Mesendoderm (in vitro differentiated cells): ENCODE measurements at regions not wholly inside any gene's neighbourhood (a gene's known extent, or its start where the extent isn't known, plus 50 kb on each side); places are given as distances from the start of the nearest gene placed in this dataset.

Experiments
- DNase-seq: peaks from one replicate; pipeline ENCODE4 v3.0.0; 2013
- H2AK5ac ChIP-seq: 2 replicates; pipeline ENCODE4 v1.6.1; 2013; ENCODE audit warnings: low read length, inconsistent platforms
- H2BK120ac ChIP-seq: 2 replicates; pipeline ENCODE4 v1.6.1; 2013; ENCODE audit warnings: low read depth, mild to moderate bottlenecking, low read length, moderate library complexity, mixed read lengths
- H2BK15ac ChIP-seq: replicated peaks from 2 replicates; pipeline ENCODE4 v1.6.1; 2013; ENCODE audit warnings: low read depth, mild to moderate bottlenecking, moderate library complexity
- H2BK5ac ChIP-seq: 2 replicates; pipeline ENCODE4 v1.6.1; 2013; ENCODE audit warnings: low read length, inconsistent platforms
- H3K18ac ChIP-seq: 2 replicates; pipeline ENCODE4 v1.6.1; 2013; ENCODE audit warnings: mild to moderate bottlenecking, low read length, mixed read lengths
- H3K23ac ChIP-seq: one replicate; pipeline ENCODE4 v1.6.1; 2013; ENCODE audit warnings: low read length
- H3K27ac ChIP-seq: 2 replicates; pipeline ENCODE4 v1.5.1; 2013; ENCODE audit warnings: low read depth, mild to moderate bottlenecking, inconsistent platforms, low read length, moderate library complexity
- H3K27me3 ChIP-seq: 2 replicates; pipeline ENCODE4 v1.6.1; 2013; ENCODE audit warnings: low read length, control low read depth, mild to moderate bottlenecking, inconsistent platforms; ENCODE audit not compliant: insufficient read depth, poor library complexity
- H3K36me3 ChIP-seq: 2 replicates; pipeline ENCODE4 v1.6.1; 2013; ENCODE audit warnings: low read length, inconsistent platforms; ENCODE audit not compliant: control insufficient read depth, insufficient read depth
- H3K4ac ChIP-seq: one replicate; pipeline ENCODE4 v1.6.1; 2013; ENCODE audit warnings: low read depth, mild to moderate bottlenecking, low read length, moderate library complexity
- H3K4me1 ChIP-seq: 2 replicates; pipeline ENCODE4 v1.6.1; 2013; ENCODE audit warnings: low read depth, low read length, inconsistent platforms; ENCODE audit not compliant: control insufficient read depth
- H3K4me2 ChIP-seq: 2 replicates; pipeline ENCODE4 v1.6.1; 2013; ENCODE audit warnings: low read length
- H3K4me3 ChIP-seq: 2 replicates; pipeline ENCODE4 v1.5.1; 2013; ENCODE audit warnings: mild to moderate bottlenecking, low read length
- H3K56ac ChIP-seq: one replicate; pipeline ENCODE4 v1.6.1; 2013; ENCODE audit warnings: low read length
- H3K79me1 ChIP-seq: 2 replicates; pipeline ENCODE4 v1.6.1; 2013; ENCODE audit warnings: low read length, inconsistent platforms
- H3K79me2 ChIP-seq: 2 replicates; pipeline ENCODE4 v1.6.1; 2013; ENCODE audit warnings: mild to moderate bottlenecking, low read length; ENCODE audit not compliant: control insufficient read depth, insufficient read depth
- H3K9ac ChIP-seq: 2 replicates; pipeline ENCODE4 v1.6.1; 2013; ENCODE audit warnings: low read length, inconsistent platforms
- H4K5ac ChIP-seq: one replicate; pipeline ENCODE4 v1.6.1; 2013; ENCODE audit warnings: low read length
- H4K8ac ChIP-seq: one replicate; pipeline ENCODE4 v1.6.1; 2013; ENCODE audit warnings: low read depth, mild to moderate bottlenecking, control low read depth, low read length, moderate library complexity
- WGBS: extraction: QIAGEN DNeasy Blood & Tissue Kit; methylation state at CpG from one replicate; pipeline ENCODE4 v1.1.7; 2013; ENCODE audit warnings: low lambda C conversion rate, missing lambda C conversion rate; ENCODE audit not compliant: insufficient coverage; ENCODE audit errors: extremely low coverage; 5-methylcytosine and 5-hydroxymethylcytosine counted together

- Histone ChIP-seq H3K4ac (no peak overlapping the region), H3K4me1 (no peaks in the 10 kb centered on the region), H3K23ac (no peak overlapping the region), H4K5ac (no peak overlapping the region), H3K36me3 (no peaks in the 10 kb centered on the region), H2BK5ac (no peak overlapping the region), H3K4me3 (no peak overlapping the region), H3K27me3 (no peaks in the 10 kb centered on the region), H3K79me2 (no peaks in the 10 kb centered on the region), H4K8ac (no peak overlapping the region), H3K56ac (no peak overlapping the region), H3K27ac (no peak overlapping the region), H3K18ac (no peak overlapping the region), H3K4me2 (no peak overlapping the region), H2BK120ac (no peak overlapping the region), H2BK15ac (no peak overlapping the region), H3K79me1 (no peaks in the 10 kb centered on the region), H3K9ac (no peak overlapping the region), H2AK5ac (no peak overlapping the region)
- DNase-seq: no peak
- WGBS: no CpG with 5 or more reads among the region's 1 CpG
These were observed 906.9 kb downstream of the ADGRL2 start for GRCh38 chr1:82707681-82708080.

- Histone ChIP-seq H3K18ac (no peak overlapping the region), H4K8ac (no peak overlapping the region), H2BK120ac (no peak overlapping the region), H3K23ac (no peak overlapping the region), H3K4me1 (no peaks in the 10 kb centered on the region), H3K27ac (no peak overlapping the region), H3K36me3 (no peaks in the 10 kb centered on the region), H3K79me2 (no peaks in the 10 kb centered on the region), H3K4me3 (no peak overlapping the region), H3K4me2 (no peak overlapping the region), H4K5ac (no peak overlapping the region), H3K4ac (no peak overlapping the region), H2AK5ac (no peak overlapping the region), H3K56ac (no peak overlapping the region), H2BK15ac (no peak overlapping the region), H2BK5ac (no peak overlapping the region), H3K27me3 (no peaks in the 10 kb centered on the region), H3K79me1 (no peaks in the 10 kb centered on the region), H3K9ac (no peak overlapping the region)
- no CpG with 5 or more reads among the region's 2 CpGs for whole genome bisulfite sequencing
- no peak for DNase-seq
These were observed 906.0 kb downstream of the ADGRL2 start for GRCh38 chr1:82706741-82707140.

- no peaks in the 10 kb centered on the region for H3K79me2 ChIP-seq
- H3K9ac ChIP-seq: no peak overlapping the region
- no peak overlapping the region for H3K4ac ChIP-seq
- H3K79me1 ChIP-seq: no peaks in the 10 kb centered on the region
- no peak overlapping the region for H3K4me3 ChIP-seq
- H2BK5ac ChIP-seq: no peak overlapping the region
- H4K8ac ChIP-seq: no peak overlapping the region
- no peaks in the 10 kb centered on the region for H3K36me3 ChIP-seq
- no peaks in the 10 kb centered on the region for H3K4me1 ChIP-seq
- H3K27me3 ChIP-seq: no peaks in the 10 kb centered on the region
- no peak overlapping the region for H3K18ac ChIP-seq
- no peak overlapping the region for H2BK120ac ChIP-seq
- H2AK5ac ChIP-seq: no peak overlapping the region
- no peak for DNase-seq
- H2BK15ac ChIP-seq: no peak overlapping the region
- H3K56ac ChIP-seq: no peak overlapping the region
- H3K27ac ChIP-seq: no peak overlapping the region
- H3K23ac ChIP-seq: no peak overlapping the region
- no peak overlapping the region for H4K5ac ChIP-seq
- no peak overlapping the region for H3K4me2 ChIP-seq
These were observed 904.2 kb downstream of the ADGRL2 start for GRCh38 chr1:82704966-82705365.

- Histone ChIP-seq H3K79me1 (no peaks in the 10 kb centered on the region), H4K5ac (no peak overlapping the region), H3K18ac (no peak overlapping the region), H2BK120ac (no peak overlapping the region), H3K4me1 (no peaks in the 10 kb centered on the region), H3K56ac (no peak overlapping the region), H3K27me3 (no peaks in the 10 kb centered on the region), H3K27ac (no peak overlapping the region), H3K4me2 (no peak overlapping the region), H2BK5ac (no peak overlapping the region), H3K4ac (no peak overlapping the region), H2BK15ac (no peak overlapping the region), H3K9ac (no peak overlapping the region), H3K36me3 (no peaks in the 10 kb centered on the region), H3K23ac (no peak overlapping the region), H4K8ac (no peak overlapping the region), H3K4me3 (no peak overlapping the region), H3K79me2 (no peaks in the 10 kb centered on the region), H2AK5ac (no peak overlapping the region)
- DNase-seq: no peak
- no CpG with 5 or more reads among the region's 3 CpGs for WGBS
These were observed 903.7 kb downstream of the ADGRL2 start for GRCh38 chr1:82704393-82704792.

- H3K36me3 ChIP-seq: no peaks in the 10 kb centered on the region
- H3K18ac ChIP-seq: no peak overlapping the region
- H4K5ac ChIP-seq: no peak overlapping the region
- H3K27ac ChIP-seq: no peak overlapping the region
- no peak overlapping the region for H3K4ac ChIP-seq
- H4K8ac ChIP-seq: no peak overlapping the region
- no peak overlapping the region for H2BK5ac ChIP-seq
- H3K27me3 ChIP-seq: no peaks in the 10 kb centered on the region
- no peaks in the 10 kb centered on the region for H3K4me1 ChIP-seq
- no peak overlapping the region for H3K23ac ChIP-seq
- H3K4me3 ChIP-seq: no peak overlapping the region
- no peak overlapping the region for H3K4me2 ChIP-seq
- H3K79me1 ChIP-seq: no peaks in the 10 kb centered on the region
- H3K56ac ChIP-seq: no peak overlapping the region
- H2BK15ac ChIP-seq: no peak overlapping the region
- H2AK5ac ChIP-seq: no peak overlapping the region
- H3K9ac ChIP-seq: no peak overlapping the region
- H2BK120ac ChIP-seq: no peak overlapping the region
- no peak for DNase-seq
- no peaks in the 10 kb centered on the region for H3K79me2 ChIP-seq
These were observed 903.2 kb downstream of the ADGRL2 start for GRCh38 chr1:82703951-82704350.

GRCh38 chr1:82700476-82700875 lies 899.7 kb downstream of the ADGRL2 start:
- no peak overlapping the region for H4K5ac ChIP-seq
- H2BK15ac ChIP-seq: no peak overlapping the region
- H3K4ac ChIP-seq: no peak overlapping the region
- H2AK5ac ChIP-seq: no peak overlapping the region
- no peak overlapping the region for H3K56ac ChIP-seq
- H3K36me3 ChIP-seq: no peaks in the 10 kb centered on the region
- H3K27ac ChIP-seq: no peak overlapping the region
- no peak overlapping the region for H3K4me3 ChIP-seq
- H2BK5ac ChIP-seq: no peak overlapping the region
- H3K18ac ChIP-seq: no peak overlapping the region
- H3K9ac ChIP-seq: no peak overlapping the region
- no peak overlapping the region for H2BK120ac ChIP-seq
- H3K79me1 ChIP-seq: no peaks in the 10 kb centered on the region
- no CpG with 5 or more reads among the region's 5 CpGs for WGBS
- no peaks in the 10 kb centered on the region for H3K4me1 ChIP-seq
- no peak overlapping the region for H3K4me2 ChIP-seq
- H4K8ac ChIP-seq: no peak overlapping the region
- H3K23ac ChIP-seq: no peak overlapping the region
- no peaks in the 10 kb centered on the region for H3K27me3 ChIP-seq
- H3K79me2 ChIP-seq: no peaks in the 10 kb centered on the region
- no peak for DNase-seq
